Suppressor macrophage treated with lipopolysaccharide for 4 hours (primary cell): ENCODE measurements at regions not wholly inside any gene's neighbourhood (a gene's known extent, or its start where the extent isn't known, plus 50 kb on each side); places are given as distances from the start of the nearest gene placed in this dataset.

ENCODE experiments used
- DNase-seq: peaks from one replicate; pipeline ENCODE4 v3.0.0-alpha.2; 2020

DNA sequence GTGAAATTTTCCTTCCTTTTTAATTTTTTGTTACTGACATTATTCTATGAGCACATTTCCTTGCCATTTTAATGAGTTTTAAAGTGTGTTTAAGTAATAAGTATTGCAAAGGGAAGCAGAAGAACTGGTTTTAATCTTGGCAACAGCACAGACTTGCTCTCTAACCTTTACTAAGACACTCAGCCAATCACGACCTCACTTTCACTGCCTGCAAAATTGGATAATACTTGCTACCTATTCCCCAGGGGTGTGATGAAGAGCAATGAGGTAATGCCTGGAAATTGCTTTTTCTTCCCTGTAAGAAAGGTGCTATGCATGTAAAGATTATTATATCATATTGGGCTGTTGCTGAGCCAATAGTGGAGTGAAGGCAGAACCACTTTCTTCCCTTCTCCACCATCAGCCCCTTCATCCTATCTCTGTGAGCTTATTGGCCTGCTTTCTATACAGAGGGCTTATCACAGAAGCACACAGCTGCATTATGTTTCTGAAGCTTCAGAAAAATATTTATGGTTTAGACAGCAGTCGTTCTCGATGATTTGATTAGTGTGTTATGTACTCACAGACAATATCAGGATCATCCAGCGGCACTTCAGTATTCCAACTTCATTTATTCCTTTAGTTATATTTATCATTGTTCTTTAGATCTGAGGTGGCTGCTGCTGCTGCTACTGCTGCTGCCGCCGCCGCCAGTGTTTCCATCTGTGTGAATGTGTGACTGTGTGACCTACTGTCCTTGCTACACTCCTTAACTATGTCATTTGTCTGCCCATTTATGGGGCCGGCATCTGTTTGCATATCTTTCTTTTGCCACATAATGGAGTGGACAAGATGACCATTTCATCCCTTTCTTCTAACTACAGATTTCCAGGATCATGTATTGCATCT lies 255.1 kb downstream of the C4orf33 start:
- DNase-seq: no peak

DNA sequence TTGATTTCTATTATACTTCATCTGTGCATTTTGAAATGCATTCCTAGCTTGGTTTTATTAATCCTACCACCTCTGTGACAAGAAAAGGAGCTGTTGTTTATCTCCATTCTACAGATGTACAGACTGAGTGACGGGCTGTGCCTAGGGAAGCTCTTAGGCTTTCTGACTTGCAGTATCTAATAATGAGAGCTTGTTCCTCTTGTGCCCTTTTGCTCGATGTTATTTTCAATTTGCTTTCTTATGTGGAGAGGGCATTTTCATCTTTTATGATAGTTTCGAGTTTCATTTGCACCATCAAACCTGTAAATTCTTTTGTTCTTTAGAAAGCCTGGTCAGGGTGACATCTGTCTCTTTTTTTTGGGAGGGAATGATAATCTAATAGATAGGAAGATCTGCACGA lies 256.5 kb downstream of the C4orf33 start:
- no peak for DNase-seq

DNA sequence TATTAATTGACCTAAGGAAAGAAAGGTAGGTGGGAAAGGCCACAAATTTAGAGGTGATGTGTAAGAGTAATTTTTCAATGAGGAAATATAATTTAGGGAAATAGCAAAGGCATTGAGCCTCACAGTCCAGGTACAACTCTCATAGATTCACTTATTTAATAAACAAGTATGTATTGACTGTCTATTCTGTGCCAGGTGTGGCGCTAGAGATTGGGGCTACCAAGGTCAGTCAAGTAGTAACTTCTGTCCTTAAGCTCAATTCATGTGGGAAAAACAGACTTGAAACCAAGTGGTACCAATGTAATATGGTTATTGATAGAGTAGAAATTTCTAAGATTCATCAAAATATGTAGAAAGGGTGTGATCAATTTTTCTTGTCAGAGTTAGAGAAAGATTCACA lies 257.5 kb downstream of the C4orf33 start:
- DNase-seq: no peak

DNA sequence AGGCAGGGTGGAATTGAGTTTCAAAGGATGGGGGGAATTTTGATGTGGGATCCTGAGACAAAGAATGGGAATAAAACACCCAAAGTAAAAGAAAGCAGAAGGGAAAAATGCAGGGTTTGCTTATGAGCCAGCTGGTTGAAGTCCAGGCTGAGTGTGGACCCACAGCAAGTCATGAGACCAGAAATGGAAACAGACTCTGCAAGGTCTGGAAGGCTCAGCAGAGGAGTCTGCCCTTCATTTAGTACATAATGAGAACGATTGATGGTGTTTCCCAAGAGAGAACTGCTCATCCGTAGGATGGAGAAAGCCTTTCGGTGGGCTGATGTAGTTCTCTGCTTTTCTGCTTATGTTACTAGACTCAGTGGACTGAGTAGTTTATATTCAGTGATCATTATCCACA lies 259.1 kb downstream of the C4orf33 start:
- no peak for DNase-seq

DNA sequence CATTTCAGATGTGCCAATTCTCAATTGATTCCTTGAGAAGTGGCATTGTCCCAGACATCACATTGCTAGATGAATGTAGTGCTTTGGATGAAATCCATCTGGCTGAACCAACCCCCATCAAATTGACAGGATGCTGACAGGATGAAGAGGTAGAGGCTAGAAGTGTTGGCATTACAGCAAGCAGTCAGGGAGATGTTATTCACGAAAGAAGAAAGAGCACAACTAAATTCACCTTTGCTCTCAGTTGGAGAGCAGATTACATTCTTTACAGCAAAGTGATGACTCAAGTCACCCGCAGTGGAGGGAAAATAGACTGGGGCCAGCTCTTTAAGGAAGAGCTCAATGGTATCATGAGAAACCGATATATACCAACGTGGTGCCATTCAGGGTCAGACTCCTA lies 259.6 kb downstream of the C4orf33 start:
- DNase-seq: no peak

DNA sequence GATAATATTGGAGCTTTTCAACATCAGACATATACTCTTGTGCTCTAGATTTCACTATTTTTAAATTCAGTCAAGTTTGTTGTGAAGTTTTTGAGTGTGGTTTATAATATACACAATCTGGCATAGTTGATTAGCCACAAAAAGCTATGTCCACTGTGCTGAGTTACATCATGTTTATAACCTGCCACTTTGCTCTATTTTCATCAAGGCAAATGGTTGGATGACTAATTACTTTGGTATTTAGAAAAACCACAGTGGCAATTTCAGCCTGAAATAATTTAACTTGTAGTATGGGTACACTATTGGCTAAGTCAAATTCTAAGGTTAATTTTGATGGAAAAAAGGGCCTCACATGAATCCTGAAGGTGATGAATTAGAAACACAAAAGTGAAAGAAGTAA lies 262.6 kb downstream of the C4orf33 start:
- no peak for DNase-seq

DNA sequence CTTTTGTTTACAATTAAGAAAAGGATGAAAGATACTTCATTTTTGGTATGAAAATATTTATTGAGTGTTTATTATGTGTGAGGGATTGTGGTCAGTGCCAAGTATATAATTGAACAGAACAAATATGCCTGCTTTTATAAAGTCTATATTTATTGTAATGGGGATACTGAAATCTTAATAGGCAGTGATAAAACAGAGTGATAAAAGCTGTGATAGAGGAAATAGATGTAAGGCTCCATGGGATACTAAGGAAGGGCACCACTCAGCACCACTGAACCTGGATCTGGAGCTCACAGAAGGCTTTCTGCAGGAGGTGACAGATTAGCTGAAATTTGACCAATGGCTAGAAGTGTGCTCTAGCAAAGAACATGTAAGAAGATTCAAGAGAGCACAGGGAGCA lies 263.5 kb downstream of the C4orf33 start:
- no peak for DNase-seq

DNA sequence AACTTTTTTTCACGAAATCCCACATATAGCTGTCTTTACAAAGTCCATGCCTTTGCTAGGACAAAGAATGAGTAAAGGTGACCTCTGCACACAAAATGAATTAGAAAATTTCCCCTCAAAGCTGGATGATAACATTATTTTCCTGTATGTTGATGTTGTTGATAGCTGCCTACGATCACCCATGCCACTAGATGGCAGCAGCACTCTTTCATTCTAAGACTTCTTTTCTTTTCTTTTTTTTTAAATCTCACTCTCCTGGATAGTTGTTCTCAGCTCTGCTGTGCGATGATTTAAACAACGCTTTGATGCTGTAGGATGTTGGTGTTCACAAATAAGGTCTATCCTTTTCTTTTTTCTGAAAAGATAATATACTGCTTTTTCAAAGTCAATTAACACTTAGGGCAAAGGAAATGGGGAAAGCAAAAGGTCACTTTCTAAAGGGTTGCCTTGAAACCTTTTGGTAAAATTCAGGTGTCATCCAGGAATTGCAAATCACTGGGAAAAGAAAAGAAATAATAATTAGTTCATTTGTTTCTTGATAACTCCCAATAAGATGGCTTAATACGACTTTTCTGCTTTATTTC lies 266.8 kb downstream of the C4orf33 start:
- DNase-seq: peak; percentile 77

DNA sequence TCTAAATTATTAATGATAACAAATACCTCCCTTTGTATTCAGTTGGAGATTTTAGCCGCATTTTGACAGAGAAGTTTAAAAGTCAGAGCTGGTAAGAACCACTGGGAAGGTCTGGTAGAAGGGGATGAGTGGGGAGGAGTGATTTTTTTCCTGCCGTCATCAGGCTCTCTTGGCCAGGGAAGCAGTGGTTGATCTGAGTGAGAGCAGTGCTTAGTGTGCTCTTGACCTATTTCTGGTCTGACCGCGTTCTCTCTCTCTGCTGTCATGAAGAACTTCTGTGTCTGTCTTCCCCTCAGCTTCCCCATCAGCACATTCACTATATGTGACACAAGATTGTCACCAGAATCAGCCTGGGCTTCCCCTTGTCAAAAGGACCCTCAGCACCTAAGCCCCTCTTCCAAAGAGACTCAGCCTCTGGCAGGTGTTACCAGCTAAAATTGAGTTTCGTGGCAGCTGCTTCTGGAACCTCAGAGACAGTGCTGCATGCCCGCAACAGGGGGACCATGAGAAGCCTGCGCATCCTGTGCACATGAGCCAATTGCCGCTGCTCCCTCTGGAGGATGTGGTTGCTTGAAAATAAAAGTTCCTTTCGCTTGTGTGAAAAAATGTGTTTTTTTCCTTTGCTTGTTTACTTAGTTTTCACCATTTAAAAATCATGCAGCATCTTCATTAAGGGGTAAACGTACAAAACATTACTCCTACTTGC lies 268.9 kb downstream of the C4orf33 start:
- DNase-seq: no peak

DNA sequence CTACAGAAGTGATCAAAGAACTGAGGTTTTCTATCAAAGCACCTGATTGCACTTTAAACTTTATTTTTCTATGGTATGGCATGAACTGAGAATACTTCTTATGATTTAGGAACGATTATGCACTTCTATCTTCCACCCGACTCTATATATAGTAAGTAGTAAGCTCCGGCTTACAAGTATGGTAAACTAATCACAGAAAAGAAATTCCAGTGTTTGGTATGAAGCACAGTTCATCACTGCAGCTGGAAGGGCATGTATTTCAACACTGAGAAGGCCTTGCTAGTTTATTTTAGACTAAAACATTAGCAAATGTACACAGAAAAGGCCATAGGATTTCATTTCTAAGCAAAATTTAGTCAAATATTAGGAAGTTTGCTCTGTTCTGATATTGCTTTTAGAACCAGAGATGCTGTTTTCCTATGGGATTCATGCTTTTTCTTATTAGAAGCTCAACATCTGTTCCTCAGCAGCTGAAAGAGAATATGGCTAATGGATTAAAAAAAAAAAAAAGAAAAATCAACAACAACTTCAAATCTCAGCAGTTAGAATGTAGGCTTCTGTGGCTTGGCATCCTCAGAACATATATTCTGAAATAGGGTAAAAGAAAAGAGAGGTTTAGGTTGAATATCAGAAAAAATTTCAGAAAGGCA lies 273.5 kb downstream of the C4orf33 start:
- DNase-seq: no peak

DNA sequence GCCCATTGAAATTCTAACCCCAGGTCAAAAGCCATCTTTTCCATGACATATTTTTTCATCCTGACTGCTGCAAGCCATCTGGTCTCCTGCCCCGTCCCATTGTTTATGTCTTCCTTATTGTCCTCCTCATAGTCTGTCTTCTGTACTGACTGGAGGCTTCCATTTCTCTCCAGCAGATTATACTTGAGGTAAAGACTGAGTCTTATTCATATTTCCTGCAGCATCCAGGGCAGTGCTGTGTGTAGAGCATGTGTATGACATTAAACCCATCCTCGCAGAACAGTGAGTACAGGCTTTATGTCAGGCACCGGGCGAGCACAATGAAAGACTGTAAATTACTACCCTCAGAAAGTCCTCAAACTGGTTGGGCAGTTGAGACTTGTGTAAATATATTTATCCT lies 275.1 kb downstream of the C4orf33 start:
- no peak for DNase-seq

DNA sequence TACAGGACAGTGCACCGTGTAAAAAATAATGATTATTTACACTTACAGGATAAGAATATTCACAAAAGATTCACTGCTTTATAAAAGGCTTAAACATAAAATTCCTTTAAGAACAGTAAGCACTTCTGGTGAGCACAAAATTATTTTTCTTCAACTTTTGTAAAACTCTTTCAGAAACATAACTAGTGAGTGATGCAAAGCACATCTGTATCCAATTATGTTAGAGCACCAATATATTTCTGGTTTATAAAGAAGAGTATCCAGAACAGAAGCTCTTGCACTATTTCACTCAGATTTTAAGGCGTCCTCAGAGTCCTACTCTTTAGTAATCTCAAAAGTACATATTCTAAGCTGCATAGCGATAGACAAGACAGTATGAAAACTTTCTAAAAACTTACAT lies 276.0 kb downstream of the C4orf33 start:
- no peak for DNase-seq

DNA sequence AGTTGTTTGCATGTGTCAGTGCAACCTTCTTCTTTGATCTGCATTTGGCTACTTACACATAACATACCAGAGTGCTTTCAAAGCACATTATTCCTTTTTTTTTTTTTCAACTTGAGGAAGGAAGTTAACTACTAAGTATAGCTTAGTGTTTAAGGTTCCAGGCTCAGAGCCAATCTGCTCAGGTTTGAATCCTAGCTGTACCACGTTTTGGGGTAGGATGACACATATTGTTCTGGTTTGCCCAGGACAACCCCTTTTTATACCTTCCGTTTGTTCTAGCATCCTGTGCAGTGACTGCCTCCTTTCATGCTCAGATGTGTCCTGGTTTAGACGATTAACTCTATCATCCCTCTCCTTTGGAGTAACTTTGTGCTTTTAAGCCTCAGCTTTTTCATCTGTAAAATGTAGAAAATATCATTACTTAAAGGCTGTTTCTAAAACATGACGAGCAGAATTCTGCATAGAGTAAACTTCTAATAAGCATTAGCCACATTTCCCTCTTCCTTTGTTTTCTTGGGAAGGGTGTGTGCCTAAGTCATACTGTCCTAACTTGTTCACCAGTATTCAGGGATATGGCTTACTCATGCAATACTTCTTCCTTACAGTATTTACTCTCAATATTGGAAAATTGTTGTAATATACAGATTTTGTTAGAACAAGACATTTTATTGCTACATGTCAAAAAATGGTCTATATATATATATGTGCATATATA lies 281.3 kb downstream of the C4orf33 start:
- no peak for DNase-seq

DNA sequence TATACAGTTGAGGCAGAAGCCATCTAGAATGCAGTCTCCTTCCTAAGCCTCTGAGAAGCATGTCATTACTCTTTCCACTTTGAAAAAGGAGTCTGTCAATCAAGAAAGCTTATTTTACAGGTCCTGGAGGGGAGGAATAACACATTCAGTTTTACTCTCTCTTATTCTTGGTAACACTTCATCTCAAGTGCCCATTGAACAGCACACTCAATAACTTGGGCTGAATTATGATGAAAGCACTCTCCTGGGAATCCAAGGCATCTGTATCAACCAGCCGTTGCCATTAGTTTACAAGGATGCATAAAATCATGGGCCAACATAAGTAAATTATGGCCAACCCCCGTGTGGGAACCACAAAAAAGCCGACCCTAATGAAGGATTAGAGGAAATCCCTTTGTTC lies 282.4 kb downstream of the C4orf33 start:
- no peak for DNase-seq

DNA sequence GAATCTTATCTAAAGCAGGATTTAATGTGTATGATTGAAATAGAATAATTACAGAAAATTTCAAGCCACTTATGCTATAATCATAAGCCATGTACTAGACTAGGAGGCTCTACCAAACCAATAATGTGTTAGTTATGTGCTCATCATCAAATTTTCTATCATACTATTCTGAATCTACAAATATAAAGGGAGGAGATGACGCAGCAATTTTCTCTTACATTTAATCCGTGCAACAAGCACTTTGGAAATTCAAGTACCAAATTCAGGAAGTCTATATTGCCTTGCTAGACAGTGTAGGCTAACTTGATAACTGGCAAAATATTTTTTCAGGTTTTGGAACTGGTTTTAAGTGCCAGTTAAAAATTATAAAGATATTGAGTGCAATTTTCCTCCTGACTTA lies 283.5 kb downstream of the C4orf33 start:
- DNase-seq: no peak

DNA sequence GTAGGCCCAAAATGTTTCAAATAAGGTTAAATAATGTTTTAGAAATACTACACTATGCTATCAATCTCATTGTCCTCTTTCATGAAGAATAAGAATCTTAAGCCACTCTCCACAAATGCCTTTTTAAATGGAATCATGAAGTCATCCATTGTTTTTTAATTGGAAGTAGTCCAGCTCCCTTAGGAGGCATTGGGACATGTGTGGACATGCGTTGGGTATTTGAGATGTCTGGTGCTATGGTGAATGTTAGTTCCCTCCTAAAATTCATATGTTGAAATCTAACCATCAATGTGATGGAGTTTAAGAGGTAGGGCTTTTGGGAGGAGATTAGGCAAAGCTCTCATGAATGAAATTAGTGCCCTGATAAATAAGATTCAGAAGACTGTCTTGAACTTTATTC lies 289.0 kb downstream of the C4orf33 start:
- DNase-seq: no peak

DNA sequence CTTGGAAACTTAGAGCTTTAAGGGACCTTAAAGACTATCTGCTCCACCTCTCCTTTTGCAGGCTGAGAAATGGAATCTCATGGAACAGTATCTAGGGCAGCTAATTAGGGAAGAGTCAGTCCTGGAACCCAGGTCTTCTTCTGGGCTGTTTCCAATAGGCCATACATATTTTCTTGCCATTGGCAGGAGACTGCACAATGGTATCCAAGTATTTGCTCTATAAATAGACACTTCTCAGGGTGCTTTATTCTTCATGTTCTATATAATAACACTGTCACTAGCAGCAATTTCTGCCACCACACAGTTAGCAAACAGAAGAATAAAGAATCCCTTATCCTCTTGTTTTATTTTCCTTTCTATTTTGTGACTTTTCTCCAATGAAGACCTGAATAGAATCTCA lies 291.7 kb downstream of the C4orf33 start:
- DNase-seq: no peak

DNA sequence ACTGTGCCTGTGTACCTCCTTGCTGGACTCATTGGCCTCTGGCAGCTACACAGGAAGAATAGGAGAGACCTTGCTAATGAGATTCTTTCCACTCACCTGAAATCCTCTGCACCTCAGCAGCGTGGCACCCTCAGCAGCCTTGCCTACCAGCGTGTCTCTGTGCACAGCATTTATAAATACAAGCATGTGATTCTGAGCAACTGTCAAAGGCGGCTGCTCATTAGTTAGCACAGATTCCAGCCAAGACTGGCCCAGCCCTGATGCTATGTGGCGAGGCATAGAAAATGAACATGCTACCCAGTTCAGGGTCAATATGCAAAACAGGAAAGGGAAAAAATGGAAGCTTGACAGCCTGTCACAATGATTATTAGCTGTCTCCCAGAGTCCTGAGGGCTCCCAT lies 298.0 kb downstream of the C4orf33 start:
- no peak for DNase-seq

DNA sequence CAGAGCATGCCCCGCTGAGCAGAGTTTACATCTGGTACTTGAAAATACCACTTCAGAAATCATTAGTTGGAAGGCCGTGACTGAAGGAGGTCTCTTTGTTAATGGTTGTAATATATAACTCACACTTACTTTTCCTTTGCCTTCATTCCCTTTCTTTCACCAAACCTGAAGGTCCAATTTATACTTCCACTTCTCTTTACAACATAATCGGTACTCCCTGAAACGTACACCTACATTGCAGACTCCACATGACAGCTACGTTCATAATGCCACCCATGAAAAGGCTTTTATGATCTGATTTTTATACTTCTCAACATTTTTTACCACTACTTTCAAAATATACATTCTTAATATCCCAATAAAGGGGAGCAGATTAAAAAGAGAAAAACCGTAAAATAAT lies 298.7 kb downstream of the C4orf33 start:
- DNase-seq: no peak

DNA sequence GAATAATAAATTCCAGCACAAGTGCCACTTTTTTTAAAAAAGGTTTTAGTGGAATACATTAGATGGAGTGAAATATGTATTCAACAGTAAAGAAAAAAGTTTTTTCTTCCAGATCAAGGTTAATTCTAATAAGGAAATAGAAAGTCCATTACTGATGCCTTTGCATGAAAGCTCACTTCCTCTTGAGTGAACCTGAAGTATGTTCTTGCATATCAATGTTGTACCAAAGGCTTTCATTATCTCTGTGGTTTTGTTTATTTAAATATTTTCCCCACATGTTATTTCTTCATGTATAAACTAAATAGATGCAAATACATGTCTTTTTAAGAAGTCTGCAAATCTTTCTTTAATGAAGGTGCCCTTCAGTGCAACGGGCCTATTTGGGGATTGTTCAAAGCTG lies 307.9 kb downstream of the C4orf33 start:
- no peak for DNase-seq

DNA sequence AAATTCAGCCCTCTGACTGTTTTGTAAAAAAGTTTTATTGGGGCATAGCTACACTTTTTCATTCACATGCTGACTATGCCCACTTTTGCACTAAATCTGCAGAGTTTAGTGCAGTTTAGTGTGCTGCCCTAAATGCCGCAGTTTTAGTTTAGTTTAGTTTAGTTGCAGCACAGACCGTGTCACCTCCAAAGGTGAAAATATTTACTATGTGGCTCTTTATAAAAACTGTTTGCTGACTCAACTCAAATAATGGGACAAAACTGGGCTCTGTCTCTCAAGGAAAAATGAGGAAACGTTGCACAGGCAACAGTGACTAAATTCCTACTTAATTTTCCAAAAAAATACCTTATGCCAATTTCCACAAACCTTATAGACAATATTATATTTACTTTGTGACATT lies 314.2 kb downstream of the C4orf33 start:
- no peak for DNase-seq

DNA sequence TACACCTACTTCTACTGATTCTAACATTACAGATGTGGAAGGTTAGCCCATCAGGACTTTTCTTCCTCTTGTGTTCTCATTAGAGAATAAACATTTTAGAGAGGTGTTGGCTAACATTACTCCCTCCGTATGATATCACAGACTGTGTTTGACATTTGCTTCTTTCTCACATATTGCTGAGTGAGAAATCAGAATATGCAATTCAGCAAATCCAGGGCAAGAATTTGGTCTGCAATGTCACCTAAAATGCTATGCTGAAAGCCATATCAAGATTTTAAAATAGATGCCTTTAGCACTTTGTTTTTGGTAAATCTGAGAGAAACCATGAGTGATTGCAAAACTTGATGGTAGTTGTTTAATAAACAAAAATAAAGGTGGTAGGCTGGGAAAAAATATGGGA lies 319.1 kb downstream of the C4orf33 start:
- no peak for DNase-seq

DNA sequence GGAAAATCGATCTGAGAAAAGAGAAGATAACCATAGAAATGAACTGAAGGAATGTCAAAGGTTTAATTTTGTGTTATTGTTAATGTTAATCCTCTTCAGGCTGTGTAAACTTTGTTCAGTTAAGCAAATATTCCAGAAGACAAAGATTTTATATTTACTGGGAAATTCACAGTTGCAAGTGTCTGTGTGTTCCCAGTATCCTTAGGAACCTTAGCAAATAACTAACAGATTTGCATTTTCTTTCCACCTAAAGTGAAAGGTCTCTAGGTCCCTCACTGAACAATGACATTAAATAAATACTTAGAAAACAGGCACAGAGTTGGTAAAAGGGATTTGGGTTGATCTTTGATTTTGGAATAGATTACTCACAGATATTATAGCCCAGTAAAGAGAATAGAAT lies 324.7 kb downstream of the C4orf33 start:
- DNase-seq: no peak
